ENCODE measurements at regions not wholly inside any gene's neighbourhood (a gene's known extent, or its start where the extent isn't known, plus 50 kb on each side); places are given as distances from the start of the nearest gene placed in this dataset.
"Not testable (repeated sequence)": the region's sequence is repeated elsewhere in the genome, so short reads cannot be mapped to it uniquely, and the experiment has no call there.

DNA sequence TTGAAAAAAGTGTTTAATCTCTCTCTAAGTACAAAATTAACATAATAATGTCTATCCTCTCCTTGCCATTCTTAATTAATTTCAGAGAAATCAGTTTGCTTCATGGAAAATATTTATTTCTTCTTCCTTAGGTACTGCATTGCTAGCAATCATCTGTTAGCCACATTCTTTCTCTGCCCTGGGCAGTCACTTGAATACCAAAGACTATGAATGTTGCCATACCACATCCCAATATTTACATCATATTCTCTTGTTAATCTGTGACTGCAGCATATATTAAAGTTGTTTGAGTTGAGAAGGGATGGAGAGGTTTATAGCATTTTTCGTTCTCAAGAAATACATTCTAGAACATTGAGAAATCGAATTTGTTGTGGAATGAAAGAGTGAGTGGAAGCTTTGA lies 672.8 kb downstream of the PCDH7 start:
- DNase-seq, result no peak

DNA sequence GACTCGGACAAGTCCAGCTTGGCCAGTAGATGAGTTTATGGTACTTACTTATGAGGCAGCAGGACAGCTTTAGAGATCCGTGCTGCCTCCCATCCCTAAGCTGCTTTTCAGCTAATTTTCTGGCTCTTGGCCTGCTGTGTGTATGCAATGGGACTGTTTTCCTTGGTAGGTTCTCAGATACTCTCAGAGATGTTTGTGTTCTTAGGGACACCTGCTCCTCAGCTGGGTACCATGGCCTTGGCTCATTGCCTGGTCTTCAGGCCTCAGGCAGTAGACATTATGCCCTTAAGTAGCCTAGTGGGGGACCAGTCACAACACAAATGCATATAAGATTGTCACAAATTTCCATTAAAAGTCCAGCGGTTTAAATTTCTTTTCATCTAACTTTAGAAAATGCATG lies 688.0 kb downstream of the PCDH7 start:
- DNase-seq, result no peak

DNA sequence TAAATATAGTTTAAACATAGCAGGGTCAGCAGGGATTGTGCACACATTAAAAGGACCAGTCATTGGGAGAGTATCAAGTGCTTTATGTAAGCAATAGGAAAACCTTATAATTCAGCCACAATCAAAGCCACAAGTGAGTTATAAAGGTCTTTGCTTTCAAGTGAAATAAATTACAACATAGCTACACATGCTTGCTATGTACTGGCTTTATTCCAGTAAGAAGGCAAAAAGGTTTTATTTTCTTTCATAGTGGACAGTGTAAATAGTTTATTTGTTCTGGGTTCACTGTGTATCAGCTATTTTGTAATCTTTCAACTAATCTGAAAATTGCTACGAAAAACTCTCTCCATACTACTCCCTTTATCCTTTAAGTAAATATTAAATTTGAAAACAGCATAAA lies 691.4 kb downstream of the PCDH7 start:
- no peak for DNase-seq

DNA sequence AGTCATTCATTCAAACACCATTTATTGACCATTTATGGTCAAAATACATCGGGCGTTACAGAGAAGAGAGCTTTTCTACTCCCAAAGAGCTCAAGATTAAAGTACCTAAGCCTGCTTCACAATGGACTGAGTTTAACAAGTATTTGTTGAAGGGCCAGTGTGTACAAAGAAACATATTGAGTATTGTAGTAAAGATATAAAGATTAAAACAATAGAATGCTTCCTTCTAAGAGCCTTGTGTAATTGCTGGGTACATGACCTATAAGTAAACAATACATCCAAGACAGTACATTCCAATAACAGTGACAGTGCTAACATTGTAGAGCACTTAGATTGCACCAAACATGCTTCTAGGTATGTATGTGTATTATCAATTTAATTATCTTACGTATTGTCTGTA lies 695.5 kb downstream of the PCDH7 start:
- DNase-seq, result no peak

DNA sequence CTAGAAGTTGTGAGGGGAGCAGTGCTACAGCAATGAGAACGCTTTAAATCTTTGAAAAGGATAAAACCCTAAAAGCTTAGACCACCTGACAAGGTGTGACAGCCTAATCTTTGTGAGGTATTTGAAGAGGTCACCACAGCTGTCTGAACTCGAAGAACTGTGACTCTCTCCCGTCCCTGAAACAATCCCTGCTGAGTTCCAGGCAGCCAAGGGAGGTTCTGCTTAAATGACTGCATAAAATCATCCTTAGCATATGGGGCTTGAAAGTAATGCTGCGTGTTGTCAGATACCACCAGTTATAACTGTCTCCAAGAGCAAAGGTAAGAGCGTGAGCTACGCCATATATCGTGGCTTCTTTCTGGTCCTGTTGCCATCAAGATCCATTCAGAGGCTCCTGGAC lies 696.3 kb downstream of the PCDH7 start:
- DNase-seq, result no peak

DNA sequence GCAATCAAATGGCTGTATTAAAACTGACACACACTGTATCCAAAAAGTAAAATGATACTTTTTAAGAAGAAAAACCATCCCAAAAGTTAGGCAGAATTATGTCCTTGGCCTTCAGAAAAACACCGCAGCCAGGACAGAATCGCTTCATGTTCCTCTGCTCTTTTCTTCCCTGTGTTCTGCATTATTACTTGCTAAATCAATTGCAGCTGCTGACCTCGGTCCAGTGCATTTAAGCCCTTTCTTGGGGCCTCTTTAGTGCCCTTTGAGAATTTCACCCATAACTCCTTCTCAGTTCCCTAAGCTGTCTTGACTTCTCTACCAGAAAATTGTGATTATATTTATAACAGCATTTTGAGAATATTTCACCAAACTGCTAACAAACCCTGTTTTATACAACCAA lies 696.9 kb downstream of the PCDH7 start:
- no peak for DNase-seq

DNA sequence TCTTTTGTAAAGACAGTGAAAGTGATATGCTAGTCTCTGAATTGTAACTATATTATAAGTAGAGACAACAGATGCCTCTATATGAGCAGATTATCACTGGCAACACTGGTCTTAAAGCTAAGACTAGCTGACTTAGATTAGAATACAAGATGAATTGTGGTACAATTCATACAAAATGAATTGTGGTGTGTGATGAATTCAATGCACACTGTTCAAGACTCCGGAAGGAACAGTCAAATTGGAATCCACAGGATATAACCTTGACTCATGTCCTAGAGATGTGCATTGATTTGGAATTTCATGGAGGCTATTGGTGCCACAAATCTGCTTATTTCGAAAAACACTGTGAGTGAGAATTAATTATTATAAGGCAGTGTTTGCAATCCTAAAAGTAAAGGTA lies 701.8 kb downstream of the PCDH7 start:
- no peak for DNase-seq

DNA sequence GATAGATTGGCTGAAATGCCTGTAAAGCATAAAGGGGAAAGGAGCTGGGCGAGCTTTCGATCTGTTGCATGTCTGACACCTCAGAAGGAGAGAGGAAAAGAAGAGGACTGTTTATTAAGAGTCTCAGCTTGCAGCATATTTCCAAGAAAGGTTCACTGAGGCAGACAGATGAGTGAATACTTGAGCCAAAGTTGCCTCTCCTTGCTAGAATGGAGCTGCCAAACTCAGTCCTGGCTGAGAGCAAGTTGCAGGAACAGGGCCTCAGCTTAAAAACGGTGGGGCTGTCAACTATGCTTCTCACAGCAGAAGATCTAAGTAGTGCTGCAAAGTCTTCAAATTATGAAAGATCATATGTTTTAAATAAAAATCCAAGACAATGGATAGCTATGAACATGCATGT lies 707.5 kb downstream of the PCDH7 start:
- no peak for DNase-seq

DNA sequence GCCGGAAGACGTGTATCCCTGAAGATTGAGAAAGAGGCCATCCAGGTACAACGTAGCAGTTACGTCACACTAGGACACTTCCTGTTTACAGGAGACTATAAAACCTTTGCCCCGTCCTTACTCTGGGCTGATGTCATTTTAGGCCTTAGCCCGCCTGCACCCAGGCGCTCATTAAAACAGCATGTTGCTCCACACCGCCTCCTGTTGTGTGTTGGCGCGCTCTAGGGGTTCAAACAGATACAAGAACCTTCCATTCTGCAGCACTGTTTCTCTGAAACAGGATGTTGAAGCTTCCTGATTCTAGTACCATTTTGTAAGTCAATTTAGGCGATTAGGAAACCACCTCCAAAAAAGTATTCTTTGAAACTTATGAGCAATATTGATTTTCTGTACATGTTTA lies 722.1 kb downstream of the PCDH7 start:
- DNase-seq, result no peak

DNA sequence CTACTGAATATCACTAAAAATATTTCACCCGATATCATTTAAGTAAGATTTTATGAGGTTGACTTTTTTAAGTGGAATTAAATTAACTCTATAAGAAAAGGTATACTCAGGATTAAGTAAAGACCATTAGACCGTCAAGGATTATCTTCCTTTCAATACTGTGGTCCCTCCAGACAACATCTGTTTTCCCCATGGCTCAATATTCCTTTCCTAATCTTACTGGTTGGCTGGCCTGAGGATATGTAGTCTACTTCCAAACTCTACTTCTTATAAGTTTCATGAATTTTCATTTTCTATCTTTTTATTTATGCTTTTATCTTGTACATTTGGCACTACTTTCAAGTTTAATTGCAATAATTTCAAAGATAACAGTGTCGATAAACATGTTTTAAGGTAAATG lies 725.4 kb downstream of the PCDH7 start:
- DNase-seq, result no peak

DNA sequence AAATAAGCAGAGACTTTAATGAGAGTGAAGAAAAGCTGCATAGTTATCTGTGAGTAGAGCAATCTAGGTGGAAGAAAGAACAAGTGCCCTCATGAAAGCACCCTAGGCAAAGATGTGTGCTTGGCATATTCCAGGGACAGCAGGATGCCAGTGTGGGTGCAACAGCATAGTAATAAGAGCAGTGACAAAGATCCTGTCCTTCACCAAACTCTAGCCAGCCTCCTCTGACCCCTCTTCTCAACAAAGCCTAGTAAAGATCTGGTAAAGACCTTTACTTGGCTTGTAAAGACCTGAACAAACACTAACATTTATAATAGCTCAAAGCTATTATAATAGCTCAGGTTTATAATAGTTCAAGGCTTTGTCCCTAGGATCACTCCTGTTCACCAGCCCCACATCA lies 735.4 kb downstream of the PCDH7 start:
- no peak for DNase-seq

DNA sequence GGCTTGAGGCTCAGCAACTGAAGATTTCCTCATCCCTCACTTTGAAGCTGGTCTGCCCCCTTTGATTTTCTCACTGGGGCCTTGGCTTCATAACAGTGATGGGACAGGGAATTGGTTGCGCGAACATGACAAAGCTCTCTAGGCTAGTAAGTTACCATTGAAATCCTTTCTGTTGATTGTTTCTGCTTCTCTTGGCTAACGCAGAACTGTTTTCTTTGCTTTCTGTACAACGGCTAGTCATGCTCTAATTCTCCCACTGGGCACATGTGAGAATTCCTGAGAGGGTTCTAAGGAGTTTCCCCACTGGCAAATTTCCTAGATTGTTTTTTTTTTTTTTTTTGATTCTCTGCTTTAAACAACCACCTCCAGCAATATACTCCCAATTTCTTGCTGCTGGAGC lies 738.6 kb downstream of the PCDH7 start:
- no peak for DNase-seq

DNA sequence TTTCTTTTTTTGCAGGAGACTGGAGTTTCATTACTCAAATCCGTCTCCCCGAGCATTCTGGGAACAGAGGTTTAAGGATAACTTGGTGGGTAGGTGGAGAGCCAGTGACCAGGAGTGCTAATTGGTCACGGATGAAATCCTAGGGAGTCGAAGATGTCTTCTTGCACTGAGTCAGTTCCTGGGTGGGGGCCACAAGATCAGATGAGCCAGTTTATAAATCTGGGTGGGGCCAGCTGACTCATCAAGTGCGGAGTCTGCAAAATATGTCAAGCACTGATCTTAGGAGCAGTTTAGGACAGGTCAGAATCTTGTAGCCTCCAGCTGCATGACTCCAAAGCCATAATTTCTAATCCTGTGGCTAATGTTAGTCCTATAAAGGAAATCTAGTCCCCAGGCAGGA lies 741.3 kb downstream of the PCDH7 start:
- no peak for DNase-seq

DNA sequence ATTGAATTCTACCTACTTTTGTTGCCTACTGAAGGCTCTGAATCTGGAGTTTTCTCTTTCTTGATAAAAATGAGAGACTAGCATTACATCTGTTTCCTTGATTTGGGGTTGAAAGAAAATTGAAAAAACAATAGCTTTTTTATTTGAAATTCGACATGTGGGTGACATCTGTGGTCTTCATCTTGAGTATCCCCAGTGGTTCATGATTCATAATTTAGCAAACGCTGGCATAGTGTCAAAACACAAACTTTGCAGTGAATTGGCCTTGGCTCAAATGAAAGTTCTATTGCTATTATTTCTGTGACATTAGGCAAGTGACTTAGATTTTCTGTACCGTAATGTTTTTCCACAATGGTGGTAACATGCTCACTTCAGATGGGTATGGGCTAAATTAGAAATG lies 747.6 kb downstream of the PCDH7 start:
- no peak for DNase-seq

DNA sequence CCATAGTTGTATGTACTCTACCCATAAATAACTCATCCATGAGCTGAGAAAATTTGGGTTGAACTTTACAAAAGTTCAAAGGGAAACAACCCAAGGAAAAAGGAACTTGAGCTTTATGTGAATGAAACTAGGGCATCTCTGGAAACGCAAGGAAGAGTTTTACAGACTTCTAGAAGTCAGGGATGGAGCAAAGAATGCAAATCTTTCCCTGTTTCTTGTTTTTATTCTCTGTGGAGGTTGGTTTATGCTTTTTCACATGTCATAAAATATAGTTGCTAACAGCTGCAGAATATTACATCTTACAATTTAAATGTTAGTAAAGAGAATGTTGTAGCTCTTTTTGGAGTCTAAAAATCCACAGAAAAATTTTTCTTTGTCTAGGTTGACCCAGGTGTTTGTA lies 754.1 kb downstream of the PCDH7 start:
- no peak for DNase-seq

DNA sequence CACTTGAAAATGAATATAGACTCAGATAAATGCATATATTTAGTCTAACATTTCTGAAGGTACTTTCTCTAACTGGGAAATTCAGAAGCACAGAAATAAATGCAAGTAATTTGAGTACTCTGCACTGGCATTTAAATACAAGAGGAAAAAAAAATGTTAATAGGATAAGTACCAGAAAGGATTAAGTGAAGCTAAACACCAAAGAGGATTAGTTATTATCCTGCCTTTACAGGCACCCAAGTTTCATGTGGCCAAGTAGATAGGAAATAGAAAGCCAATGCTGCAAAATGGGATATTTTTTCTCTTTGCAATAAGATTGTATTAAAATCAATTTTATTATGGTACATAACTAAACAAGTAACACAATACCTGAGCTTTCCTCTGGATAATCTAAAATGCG lies 762.5 kb downstream of the PCDH7 start:
- no peak for DNase-seq

DNA sequence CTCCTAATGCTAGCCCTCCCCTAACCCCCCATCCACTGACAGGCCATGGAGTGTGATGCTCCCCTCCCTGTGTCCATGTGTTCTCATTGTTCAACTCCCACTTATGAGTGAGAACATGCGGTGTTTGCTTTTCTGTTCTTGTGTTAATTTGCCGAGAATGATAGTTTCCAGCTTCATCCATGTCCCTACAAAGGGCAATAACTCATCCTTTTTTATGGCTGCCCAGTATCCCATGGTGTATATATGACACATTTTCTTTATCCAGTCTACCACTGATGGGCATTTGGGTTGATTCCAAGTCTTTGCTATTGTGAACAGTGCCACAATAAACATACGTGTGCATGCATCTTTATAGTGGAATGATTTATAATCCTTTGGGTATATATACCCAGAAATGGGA lies 779.0 kb downstream of the PCDH7 start:
- not testable (repeated sequence) for DNase-seq

DNA sequence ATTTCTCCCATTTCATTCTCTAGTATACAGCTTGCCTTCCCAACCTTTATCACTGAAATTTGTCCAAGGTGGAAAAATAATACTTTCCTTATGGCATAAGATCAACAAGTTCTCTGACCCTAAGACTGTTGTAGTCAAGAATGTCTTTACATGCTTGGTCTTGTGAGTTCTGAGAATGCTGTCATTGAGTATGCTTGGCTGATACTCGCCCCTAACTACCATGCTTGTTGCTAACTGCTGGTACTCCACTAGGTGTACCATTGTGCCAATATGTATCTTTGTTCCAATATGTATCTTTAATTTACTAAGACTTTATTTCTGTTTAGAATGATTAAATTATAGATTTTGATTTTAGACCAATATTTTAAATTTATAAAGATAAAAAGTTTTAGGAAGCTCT lies 796.4 kb downstream of the PCDH7 start:
- DNase-seq, result no peak

DNA sequence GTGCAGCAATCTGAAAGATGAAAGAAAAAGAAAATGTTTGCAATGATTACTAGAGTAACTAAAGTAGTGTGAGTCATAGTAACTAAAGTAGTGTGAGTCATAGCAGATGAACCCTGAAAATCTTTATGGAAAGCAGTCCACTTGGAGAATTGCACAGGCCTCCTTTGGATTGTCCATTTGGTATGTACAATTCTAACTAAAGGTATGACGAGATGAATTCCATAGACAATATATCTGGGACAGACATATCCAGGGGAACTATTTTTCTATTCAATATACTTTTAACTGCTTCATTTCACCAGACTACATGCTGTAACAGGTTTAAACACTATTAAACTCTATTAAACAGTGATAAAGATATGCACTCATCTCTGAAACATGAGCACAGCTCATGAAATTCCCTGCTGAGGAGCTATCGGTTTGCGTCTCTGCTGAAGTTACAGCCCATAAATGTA lies 798.7 kb downstream of the PCDH7 start:
- no peak for DNase-seq

DNA sequence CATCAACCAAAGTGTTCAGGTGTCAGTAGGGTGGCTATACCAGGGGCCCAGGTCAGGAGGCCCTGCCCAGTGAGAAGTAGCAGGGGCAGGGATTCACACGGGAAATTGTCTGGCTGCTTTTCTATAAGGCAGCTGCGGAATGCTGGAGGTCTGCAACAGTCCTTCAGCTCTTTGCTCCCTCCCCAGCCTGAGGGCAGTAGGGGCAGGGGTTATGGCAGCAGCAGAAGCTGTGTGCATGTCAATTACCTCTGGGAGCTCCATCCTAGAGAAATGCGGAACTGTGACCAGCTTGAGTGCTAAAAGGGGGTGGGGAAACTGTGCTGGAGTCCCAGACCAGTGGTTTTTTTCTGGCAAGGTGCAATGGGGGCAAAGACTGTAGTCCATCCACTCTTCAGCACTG lies 810.4 kb downstream of the PCDH7 start:
- DNase-seq, result no peak

DNA sequence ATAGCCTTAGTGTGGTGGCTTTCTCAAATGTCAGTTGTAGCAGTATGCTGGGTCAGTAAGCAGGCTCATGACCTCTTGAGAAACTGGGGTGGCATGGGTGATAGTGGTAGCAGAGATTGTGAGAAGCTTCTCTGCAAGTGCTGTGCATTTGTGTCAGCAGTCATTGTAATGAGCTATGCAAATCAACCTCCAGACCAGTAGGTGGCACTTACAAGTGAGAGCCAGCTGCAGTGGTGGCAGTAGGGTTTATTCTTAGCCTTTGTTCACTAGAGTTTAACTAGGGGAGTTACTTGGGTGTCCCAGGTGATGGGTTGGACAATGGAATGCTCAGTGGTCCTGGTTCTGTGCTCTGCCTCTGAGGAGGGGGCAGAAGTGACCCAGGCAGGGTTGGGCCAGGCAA lies 818.7 kb downstream of the PCDH7 start:
- DNase-seq, result no peak

DNA sequence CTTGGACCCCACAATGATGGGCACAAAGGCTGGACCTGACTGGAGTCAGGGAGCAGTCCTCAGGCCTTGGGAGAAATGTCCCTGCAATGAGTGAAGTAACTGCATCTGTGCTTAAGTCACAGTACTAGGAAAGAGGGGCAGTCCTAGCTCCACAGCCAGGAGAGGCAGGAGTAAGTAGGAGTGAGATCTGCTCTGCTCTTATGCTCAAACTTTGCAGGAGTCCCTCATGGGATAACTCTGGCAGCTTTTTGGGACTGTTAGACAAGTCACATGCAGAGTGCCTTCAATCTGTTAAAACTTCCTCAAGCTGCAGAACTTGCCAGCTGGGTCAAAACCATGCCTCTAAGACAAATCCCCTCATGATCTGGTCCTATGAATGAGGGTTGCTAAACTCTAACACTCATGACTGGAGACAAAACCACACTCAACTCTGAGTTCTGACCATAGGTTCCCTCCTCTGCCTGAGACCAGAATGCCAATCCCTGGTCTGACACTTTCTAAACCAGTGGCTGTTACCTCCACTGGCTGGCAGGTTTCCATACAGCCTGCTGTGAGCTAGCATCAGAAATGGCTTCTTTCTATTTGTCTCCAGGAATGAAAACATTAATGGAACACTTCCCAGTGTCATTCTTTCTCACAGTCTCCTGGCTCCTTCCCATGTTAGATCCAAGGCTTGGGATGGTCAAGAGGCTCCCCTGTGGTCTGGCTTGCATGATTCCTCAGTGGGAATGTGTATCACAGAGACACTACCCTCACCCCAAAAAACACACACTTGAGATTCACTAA lies 819.3 kb downstream of the PCDH7 start:
- no peak for DNase-seq

DNA sequence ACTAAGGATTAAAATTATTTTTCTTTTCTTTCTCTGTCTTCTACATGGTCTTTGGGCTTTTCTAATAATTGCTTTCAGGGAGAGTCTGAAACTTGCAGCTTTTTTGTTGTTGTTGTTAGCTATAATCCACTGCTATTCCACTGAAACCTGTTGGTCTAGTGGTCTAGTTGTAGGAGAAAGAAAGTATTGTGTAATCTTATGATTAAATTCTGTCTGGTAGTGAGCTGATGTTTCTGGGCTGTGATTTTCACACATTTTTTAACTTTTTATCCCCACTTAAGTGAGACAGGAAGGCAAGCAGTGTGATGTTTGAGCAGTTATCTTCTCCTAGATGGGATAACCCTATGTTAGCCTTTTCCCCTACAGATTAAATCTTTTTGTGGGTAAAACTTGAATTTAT lies 825.2 kb downstream of the PCDH7 start:
- DNase-seq, result no peak

DNA sequence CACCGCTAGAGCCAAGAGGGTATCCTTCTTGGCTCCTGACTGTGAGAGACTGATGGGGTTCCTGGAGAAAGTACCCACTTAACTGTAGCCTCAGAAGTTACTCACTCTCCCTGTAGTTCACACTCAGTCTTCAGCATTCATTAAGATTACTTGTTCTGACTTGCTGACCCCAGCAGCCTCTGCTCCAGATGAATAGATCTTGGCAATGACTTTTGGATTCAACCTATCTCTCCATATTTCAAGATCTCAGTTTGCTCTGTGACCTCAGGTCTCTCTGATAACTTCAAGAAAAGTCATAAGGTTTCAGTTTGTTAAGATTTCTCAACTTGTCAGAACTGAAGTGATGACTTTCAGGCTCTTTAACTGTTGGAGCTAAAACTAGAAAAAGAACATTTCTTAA lies 825.6 kb downstream of the PCDH7 start:
- DNase-seq, result no peak

DNA sequence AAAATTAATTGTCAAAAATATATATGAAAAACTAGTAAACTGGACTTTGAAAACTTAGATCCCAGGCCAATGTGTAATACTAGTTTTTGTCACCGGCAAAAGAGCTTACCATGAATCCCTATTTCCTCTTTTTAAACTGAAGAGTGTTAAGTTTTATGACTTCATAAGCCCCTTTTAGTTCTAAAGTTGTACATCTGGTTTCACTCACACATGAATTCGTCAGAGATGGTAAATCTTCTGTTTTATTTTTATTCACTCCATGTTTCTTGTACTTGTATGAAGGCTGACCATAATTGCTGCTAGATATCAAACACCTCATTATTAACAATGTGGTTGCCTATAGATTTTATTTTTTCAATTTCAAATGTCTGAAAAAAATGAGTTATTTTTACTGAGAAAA lies 827.9 kb downstream of the PCDH7 start:
- no peak for DNase-seq

DNA sequence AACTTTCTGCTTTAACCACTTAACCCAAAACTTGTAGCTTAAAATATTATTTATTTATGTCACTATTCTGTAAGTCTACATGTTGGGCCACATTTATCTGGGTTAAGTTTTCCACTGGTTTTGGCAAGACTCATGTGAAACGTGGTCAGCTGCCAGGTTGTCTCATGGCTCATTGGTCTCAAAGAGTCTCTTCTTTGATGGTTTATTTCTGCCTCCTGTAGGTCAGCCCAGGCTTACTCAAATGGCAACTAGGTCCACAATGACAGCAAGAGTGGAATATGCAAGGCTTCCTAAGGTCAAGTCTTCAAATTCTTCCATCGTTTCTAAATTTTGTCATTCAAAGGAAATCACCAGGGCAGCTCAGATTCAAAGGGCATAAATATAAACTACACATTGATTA lies 828.7 kb downstream of the PCDH7 start:
- DNase-seq, result no peak
